ENCODE measurements at regions not wholly inside any gene's neighbourhood (a gene's known extent, or its start where the extent isn't known, plus 50 kb on each side); places are given as distances from the start of the nearest gene placed in this dataset.
"Not testable (repeated sequence)": the region's sequence is repeated elsewhere in the genome, so short reads cannot be mapped to it uniquely, and the experiment has no call there.

GRCh38 chr10:28906415-28906814 lies 229.1 kb downstream of the BAMBI start:
- peak overlapping the region in 1 of 10 experiments; percentile 30; a peak in 2 of 20 replicates for H3K4me3 ChIP-seq
- no peaks in the 10 kb centered on the region for H3K27me3 ChIP-seq
- TF ChIP-seq Cebpa-rat (IDR thresholded peaks at IDR 0.05) = no peak
- H3K27ac ChIP-seq = no peak overlapping the region
- peak overlapping the region; percentile 55 to 82 (median 73) for H3K4me2 ChIP-seq
- H3K36me3 ChIP-seq = no peaks in the 10 kb centered on the region
- H4K20me1 ChIP-seq = no peaks in the 10 kb centered on the region
- peaks cover 0 to 15% (median 9%) of the 10 kb centered on the region in 11 experiments; a peak in 14 of 22 replicates for H3K9me3 ChIP-seq (replicated peaks in 1 of 11)
- peaks cover 8 to 29% (median 18%) of the 10 kb centered on the region in 10 experiments for H3K4me1 ChIP-seq
- 0 out of 22 replicates have a peak overlapping the region, but pooled peaks of 1 of the 11 experiments have one; percentile 5 for H3K9ac ChIP-seq

GRCh38 chr10:28906934-28907333 lies 229.6 kb downstream of the BAMBI start:
- no peak for TF ChIP-seq Cebpa-rat (IDR thresholded peaks at IDR 0.05)
- peaks cover 8 to 29% (median 18%) of the 10 kb centered on the region in 10 experiments for H3K4me1 ChIP-seq
- no peaks in the 10 kb centered on the region for H4K20me1 ChIP-seq
- no peaks in the 10 kb centered on the region for H3K36me3 ChIP-seq
- H3K27ac ChIP-seq = no peak overlapping the region
- H3K9ac ChIP-seq = no peak overlapping the region
- H3K27me3 ChIP-seq = no peaks in the 10 kb centered on the region
- peak overlapping the region in 9 of 11 experiments; percentile 65 to 82 (median 77); a peak in 16 of 22 replicates for H3K4me2 ChIP-seq
- H3K9me3 ChIP-seq (replicated peaks in 1 of 11) = peaks cover 0 to 15% (median 9%) of the 10 kb centered on the region in 11 experiments; a peak in 12 of 22 replicates
- H3K4me3 ChIP-seq = no peak overlapping the region

- Histone ChIP-seq H3K9ac (no peak overlapping the region), H3K36me3 (no peaks in the 10 kb centered on the region), H3K4me1 (peaks cover 12 to 28% (median 18%) of the 10 kb centered on the region in 10 experiments), H3K9me3 (replicated peaks in 1 of 11) (peaks cover 0 to 15% (median 9%) of the 10 kb centered on the region in 11 experiments; a peak in 12 of 22 replicates), H3K4me3 (no peak overlapping the region), H3K27me3 (no peaks in the 10 kb centered on the region), H3K4me2 (no peak overlapping the region), H3K27ac (no peak overlapping the region), H4K20me1 (no peaks in the 10 kb centered on the region)
- no peak for TF ChIP-seq Cebpa-rat (IDR thresholded peaks at IDR 0.05)
Observed at GRCh38 chr10:28909875-28910274, 232.6 kb downstream of the BAMBI start.

GRCh38 chr10:28910956-28911355 lies 233.6 kb downstream of the BAMBI start:
- no peak for TF ChIP-seq Cebpa-rat (IDR thresholded peaks at IDR 0.05)
- H3K4me3 ChIP-seq = no peak overlapping the region
- H3K36me3 ChIP-seq = no peaks in the 10 kb centered on the region

GRCh38 chr10:28911511-28911910 lies 234.2 kb downstream of the BAMBI start:
- not testable (repeated sequence) for H3K9ac ChIP-seq, H3K27me3 ChIP-seq, H3K27ac ChIP-seq, H4K20me1 ChIP-seq, H3K4me2 ChIP-seq, H3K36me3 ChIP-seq, H3K4me3 ChIP-seq
- Histone ChIP-seq H3K9me3 (replicated peaks in 1 of 11) (peaks cover 0 to 15% (median 10%) of the 10 kb centered on the region in 11 experiments; a peak in 12 of 22 replicates), H3K4me1 (peaks cover 2 to 11% (median 6%) of the 10 kb centered on the region in 10 experiments; a peak in 16 of 20 replicates)

More at GRCh38 chr10:28910956-28911355, 233.6 kb downstream of the BAMBI start:
- no peaks in the 10 kb centered on the region for H3K27me3 ChIP-seq
- H3K4me1 ChIP-seq = peaks cover 8 to 17% (median 11%) of the 10 kb centered on the region in 10 experiments
- H4K20me1 ChIP-seq = no peaks in the 10 kb centered on the region
- H3K9ac ChIP-seq = no peak overlapping the region
- H3K9me3 ChIP-seq (replicated peaks in 1 of 11) = peaks cover 0 to 15% (median 9%) of the 10 kb centered on the region in 11 experiments; a peak in 12 of 22 replicates
- H3K4me2 ChIP-seq = no peak overlapping the region
- H3K27ac ChIP-seq = no peak overlapping the region

GRCh38 chr10:28912017-28912783 lies 234.9 kb downstream of the BAMBI start:
- no peaks in the 10 kb centered on the region for H3K36me3 ChIP-seq
- peaks cover 0 to 15% (median 10%) of the 10 kb centered on the region in 11 experiments; a peak in 12 of 22 replicates for H3K9me3 ChIP-seq (replicated peaks in 1 of 11)
- H3K4me3 ChIP-seq = no peak overlapping the region
- H3K4me1 ChIP-seq = peaks cover 0 to 5% (median 1%) of the 10 kb centered on the region in 10 experiments; a peak in 6 of 20 replicates
- TF ChIP-seq Cebpa-rat (IDR thresholded peaks at IDR 0.05) = no peak
- H3K9ac ChIP-seq = no peak overlapping the region
- H3K4me2 ChIP-seq = no peak overlapping the region
- H3K27ac ChIP-seq = no peak overlapping the region
- H3K27me3 ChIP-seq = no peaks in the 10 kb centered on the region
- H4K20me1 ChIP-seq = no peaks in the 10 kb centered on the region

- no peak overlapping the region for H3K9ac ChIP-seq
- H3K9me3 ChIP-seq (replicated peaks in 1 of 11) = peaks cover 0 to 7% (median 1%) of the 10 kb centered on the region in 11 experiments; a peak in 7 of 22 replicates
- peaks cover 0 to 5% (median 0%) of the 10 kb centered on the region in 10 experiments; a peak in 1 of 20 replicates for H3K4me1 ChIP-seq
- H3K4me2 ChIP-seq = no peak overlapping the region
- H3K4me3 ChIP-seq = no peak overlapping the region
- H3K36me3 ChIP-seq = no peaks in the 10 kb centered on the region
- H3K27me3 ChIP-seq = no peaks in the 10 kb centered on the region
- H4K20me1 ChIP-seq = no peaks in the 10 kb centered on the region
- H3K27ac ChIP-seq = no peak overlapping the region
- no peak for TF ChIP-seq Cebpa-rat (IDR thresholded peaks at IDR 0.05)
Observed at GRCh38 chr10:28913436-28914237, 236.3 kb downstream of the BAMBI start.

GRCh38 chr10:28914701-28915100 lies 237.4 kb downstream of the BAMBI start:
- H3K27ac ChIP-seq = no peak overlapping the region
- H3K27me3 ChIP-seq = no peaks in the 10 kb centered on the region
- TF ChIP-seq Cebpa-rat (IDR thresholded peaks at IDR 0.05) = no peak
- H4K20me1 ChIP-seq = no peaks in the 10 kb centered on the region
- H3K9me3 ChIP-seq (replicated peaks in 1 of 11) = peaks cover 0 to 11% (median 3%) of the 10 kb centered on the region in 11 experiments; a peak in 5 of 22 replicates
- no peak overlapping the region for H3K9ac ChIP-seq
- no peaks in the 10 kb centered on the region for H3K36me3 ChIP-seq
- H3K4me2 ChIP-seq = no peak overlapping the region
- no peak overlapping the region for H3K4me3 ChIP-seq
- peaks cover 0 to 5% (median 0%) of the 10 kb centered on the region in 10 experiments; a peak in 1 of 20 replicates for H3K4me1 ChIP-seq
